RWPE1 (cell line): ENCODE measurements at regions not wholly inside any gene's neighbourhood (a gene's known extent, or its start where the extent isn't known, plus 50 kb on each side); places are given as distances from the start of the nearest gene placed in this dataset.

Source experiments
- CTCF ChIA-PET: fragments of 350-600 bp; sonication (Branson Sonifier 250); formaldehyde crosslinking; extraction: SDS; loops from one replicate; lab custom pipeline; 2021; lab: Yijun Ruan, JAX
- POLR2A ChIA-PET: fragments of 400-600 bp; formaldehyde crosslinking; extraction: SDS; loops from one replicate; lab custom pipeline; 2020; ENCODE audit warnings: antibody characterized with exemption; ENCODE audit not compliant: low non-redundant PET; lab: Yijun Ruan, JAX
- DNase-seq: peaks from one replicate; pipeline ENCODE4 v3.0.0; 2012; ENCODE audit warnings: low spot score
- H3K27ac ChIP-seq: fragments of 450-650 bp; 2 replicates; pipeline ENCODE4 v1.5.1; 2017
- TF ChIP-seq, protein P1 (sequence below): fragments of 450-650 bp; conservative IDR thresholded peaks from 2 replicates; pipeline ENCODE4 v1.5.1; 2017; ENCODE audit warnings: low read depth, mild to moderate bottlenecking

GRCh38 chr2:121004359-121004758 is 268.7 kb downstream of the GLI2 start:
- no peak overlapping the region for H3K27ac ChIP-seq
- TF ChIP-seq, protein P1, sequence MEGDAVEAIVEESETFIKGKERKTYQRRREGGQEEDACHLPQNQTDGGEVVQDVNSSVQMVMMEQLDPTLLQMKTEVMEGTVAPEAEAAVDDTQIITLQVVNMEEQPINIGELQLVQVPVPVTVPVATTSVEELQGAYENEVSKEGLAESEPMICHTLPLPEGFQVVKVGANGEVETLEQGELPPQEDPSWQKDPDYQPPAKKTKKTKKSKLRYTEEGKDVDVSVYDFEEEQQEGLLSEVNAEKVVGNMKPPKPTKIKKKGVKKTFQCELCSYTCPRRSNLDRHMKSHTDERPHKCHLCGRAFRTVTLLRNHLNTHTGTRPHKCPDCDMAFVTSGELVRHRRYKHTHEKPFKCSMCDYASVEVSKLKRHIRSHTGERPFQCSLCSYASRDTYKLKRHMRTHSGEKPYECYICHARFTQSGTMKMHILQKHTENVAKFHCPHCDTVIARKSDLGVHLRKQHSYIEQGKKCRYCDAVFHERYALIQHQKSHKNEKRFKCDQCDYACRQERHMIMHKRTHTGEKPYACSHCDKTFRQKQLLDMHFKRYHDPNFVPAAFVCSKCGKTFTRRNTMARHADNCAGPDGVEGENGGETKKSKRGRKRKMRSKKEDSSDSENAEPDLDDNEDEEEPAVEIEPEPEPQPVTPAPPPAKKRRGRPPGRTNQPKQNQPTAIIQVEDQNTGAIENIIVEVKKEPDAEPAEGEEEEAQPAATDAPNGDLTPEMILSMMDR = no peak
- POLR2A ChIA-PET = no interaction called here
- DNase-seq = no peak
- CTCF ChIA-PET = no interaction called here

DNA sequence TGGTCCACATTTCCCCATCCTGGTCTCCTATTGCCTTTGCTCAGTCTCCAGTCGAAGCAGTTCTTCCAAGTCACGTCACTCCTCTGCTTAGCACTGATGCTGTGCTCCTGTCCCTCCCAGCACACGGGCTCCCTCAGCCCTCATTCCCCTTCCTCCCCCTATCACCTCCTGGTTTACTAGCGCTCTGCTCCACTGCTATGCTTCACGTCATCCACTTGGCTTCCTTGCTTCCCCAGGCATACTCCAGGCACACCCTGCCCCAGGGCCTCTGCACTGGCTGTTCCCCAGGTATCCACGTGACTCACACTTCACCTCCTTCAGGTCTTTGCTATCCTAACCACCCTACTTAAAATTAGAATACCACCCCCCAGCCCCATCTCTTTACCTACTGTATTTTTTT is 269.3 kb downstream of the GLI2 start:
- no peak overlapping the region for H3K27ac ChIP-seq
- TF ChIP-seq, protein P1 = no peak
- DNase-seq = peak; percentile 19
- ChIA-PET CTCF (no interaction called here), POLR2A (interaction anchor here (0.6 kb wide), 2 partner anchors 34 to 310 kb away, joined by 4 to 5 read pairs; no protein-coding TSS in a partner anchor)

GRCh38 chr2:121005453-121005852 is 269.8 kb downstream of the GLI2 start:
- TF ChIP-seq, protein P1 = no peak
- no peak for DNase-seq
- CTCF ChIA-PET = no interaction called here
- no peak overlapping the region for H3K27ac ChIP-seq
- POLR2A ChIA-PET = interaction anchor here (0.6 kb wide), 2 partner anchors 33 to 309 kb away, joined by 4 to 5 read pairs; no protein-coding TSS in a partner anchor

DNA sequence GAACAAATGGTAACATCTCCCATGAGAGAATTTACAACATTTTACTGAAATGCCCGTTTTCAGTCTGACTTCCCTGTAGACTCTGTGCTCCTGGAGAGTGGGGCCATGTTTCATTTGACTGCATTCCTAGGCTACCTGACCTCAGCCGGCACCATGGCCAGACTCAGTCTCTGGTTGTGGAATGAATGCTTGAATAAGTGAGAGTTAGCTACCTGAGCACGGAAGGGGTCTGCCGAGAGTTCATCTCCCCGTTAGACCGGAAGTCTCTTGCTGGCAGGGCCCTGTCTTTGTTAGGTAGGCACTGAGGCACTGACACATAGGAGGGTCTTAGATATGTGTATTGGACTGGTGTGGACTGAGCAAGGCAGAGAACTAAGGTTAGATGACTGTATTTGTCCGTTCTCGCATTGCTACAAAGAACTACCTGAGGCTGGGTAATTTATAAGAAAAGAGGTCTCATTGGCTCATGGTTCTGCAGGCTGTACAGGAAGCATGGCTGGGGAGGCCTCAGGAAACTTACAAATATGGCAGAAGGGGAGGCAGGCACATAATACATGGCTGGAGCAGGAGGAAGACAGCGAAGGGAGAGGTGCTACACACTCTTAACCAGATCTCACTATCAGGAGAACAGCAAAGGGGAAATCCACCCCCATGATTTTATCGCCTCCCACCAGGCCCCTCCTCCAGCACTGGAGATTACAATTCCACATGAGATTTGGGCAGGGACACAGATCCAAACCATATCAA is 271.2 kb downstream of the GLI2 start:
- ChIA-PET POLR2A (no interaction called here), CTCF (no interaction called here)
- no peak for DNase-seq
- TF ChIP-seq, protein P1 = no peak
- no peak overlapping the region for H3K27ac ChIP-seq

- POLR2A ChIA-PET = no interaction called here
- no peak for DNase-seq
- CTCF ChIA-PET = no interaction called here
- TF ChIP-seq, protein P1 = no peak
- H3K27ac ChIP-seq = no peak overlapping the region
Measured at GRCh38 chr2:121007490-121007853, 271.8 kb downstream of the GLI2 start.

GRCh38 chr2:121008975-121009374 is 273.3 kb downstream of the GLI2 start:
- H3K27ac ChIP-seq = no peak overlapping the region
- TF ChIP-seq, protein P1 = no peak; the same call in 1 of the 2 replicates
- ChIA-PET POLR2A (no interaction called here), CTCF (no interaction called here)
- no peak for DNase-seq
